Mesendoderm (in vitro differentiated cells): ENCODE measurements at regions not wholly inside any gene's neighbourhood (a gene's known extent, or its start where the extent isn't known, plus 50 kb on each side); places are given as distances from the start of the nearest gene placed in this dataset.

Source experiments
- DNase-seq: peaks from one replicate; pipeline ENCODE4 v3.0.0; 2013
- H2AK5ac ChIP-seq: 2 replicates; pipeline ENCODE4 v1.6.1; 2013; ENCODE audit warnings: low read length, inconsistent platforms
- H2BK120ac ChIP-seq: 2 replicates; pipeline ENCODE4 v1.6.1; 2013; ENCODE audit warnings: low read depth, mild to moderate bottlenecking, low read length, moderate library complexity, mixed read lengths
- H2BK15ac ChIP-seq: replicated peaks from 2 replicates; pipeline ENCODE4 v1.6.1; 2013; ENCODE audit warnings: low read depth, mild to moderate bottlenecking, moderate library complexity
- H2BK5ac ChIP-seq: 2 replicates; pipeline ENCODE4 v1.6.1; 2013; ENCODE audit warnings: low read length, inconsistent platforms
- H3K18ac ChIP-seq: 2 replicates; pipeline ENCODE4 v1.6.1; 2013; ENCODE audit warnings: mild to moderate bottlenecking, low read length, mixed read lengths
- H3K23ac ChIP-seq: one replicate; pipeline ENCODE4 v1.6.1; 2013; ENCODE audit warnings: low read length
- H3K27ac ChIP-seq: 2 replicates; pipeline ENCODE4 v1.5.1; 2013; ENCODE audit warnings: low read depth, mild to moderate bottlenecking, inconsistent platforms, low read length, moderate library complexity
- H3K27me3 ChIP-seq: 2 replicates; pipeline ENCODE4 v1.6.1; 2013; ENCODE audit warnings: low read length, control low read depth, mild to moderate bottlenecking, inconsistent platforms; ENCODE audit not compliant: insufficient read depth, poor library complexity
- H3K36me3 ChIP-seq: 2 replicates; pipeline ENCODE4 v1.6.1; 2013; ENCODE audit warnings: low read length, inconsistent platforms; ENCODE audit not compliant: control insufficient read depth, insufficient read depth
- H3K4ac ChIP-seq: one replicate; pipeline ENCODE4 v1.6.1; 2013; ENCODE audit warnings: low read depth, mild to moderate bottlenecking, low read length, moderate library complexity
- H3K4me1 ChIP-seq: 2 replicates; pipeline ENCODE4 v1.6.1; 2013; ENCODE audit warnings: low read depth, low read length, inconsistent platforms; ENCODE audit not compliant: control insufficient read depth
- H3K4me2 ChIP-seq: 2 replicates; pipeline ENCODE4 v1.6.1; 2013; ENCODE audit warnings: low read length
- H3K4me3 ChIP-seq: 2 replicates; pipeline ENCODE4 v1.5.1; 2013; ENCODE audit warnings: mild to moderate bottlenecking, low read length
- H3K56ac ChIP-seq: one replicate; pipeline ENCODE4 v1.6.1; 2013; ENCODE audit warnings: low read length
- H3K79me1 ChIP-seq: 2 replicates; pipeline ENCODE4 v1.6.1; 2013; ENCODE audit warnings: low read length, inconsistent platforms
- H3K79me2 ChIP-seq: 2 replicates; pipeline ENCODE4 v1.6.1; 2013; ENCODE audit warnings: mild to moderate bottlenecking, low read length; ENCODE audit not compliant: control insufficient read depth, insufficient read depth
- H3K9ac ChIP-seq: 2 replicates; pipeline ENCODE4 v1.6.1; 2013; ENCODE audit warnings: low read length, inconsistent platforms
- H4K5ac ChIP-seq: one replicate; pipeline ENCODE4 v1.6.1; 2013; ENCODE audit warnings: low read length
- H4K8ac ChIP-seq: one replicate; pipeline ENCODE4 v1.6.1; 2013; ENCODE audit warnings: low read depth, mild to moderate bottlenecking, control low read depth, low read length, moderate library complexity
- WGBS: extraction: QIAGEN DNeasy Blood & Tissue Kit; methylation state at CpG from one replicate; pipeline ENCODE4 v1.1.7; 2013; ENCODE audit warnings: low lambda C conversion rate, missing lambda C conversion rate; ENCODE audit not compliant: insufficient coverage; ENCODE audit errors: extremely low coverage; 5-methylcytosine and 5-hydroxymethylcytosine counted together

- H3K4me2 ChIP-seq: no peak overlapping the region
- no peaks in the 10 kb centered on the region for H3K79me1 ChIP-seq
- H3K79me2 ChIP-seq: no peaks in the 10 kb centered on the region
- H3K18ac ChIP-seq: no peak overlapping the region
- no peaks in the 10 kb centered on the region for H3K4me1 ChIP-seq
- H3K9ac ChIP-seq: no peak overlapping the region
- H3K4me3 ChIP-seq: no peak overlapping the region
- no peak overlapping the region for H3K27ac ChIP-seq
- H4K8ac ChIP-seq: no peak overlapping the region
- H2BK120ac ChIP-seq: no peak overlapping the region
- no peak overlapping the region for H3K56ac ChIP-seq
- H3K27me3 ChIP-seq: no peaks in the 10 kb centered on the region
- H2BK5ac ChIP-seq: no peak overlapping the region
- H4K5ac ChIP-seq: no peak overlapping the region
- DNase-seq: no peak
- H3K4ac ChIP-seq: no peak overlapping the region
- no peak overlapping the region for H2BK15ac ChIP-seq
- no peaks in the 10 kb centered on the region for H3K36me3 ChIP-seq
- no peak overlapping the region for H2AK5ac ChIP-seq
- H3K23ac ChIP-seq: no peak overlapping the region
- no CpG with 5 or more reads among the region's 7 CpGs for WGBS
Observed at GRCh38 chr5:172588380-172588779, 52.7 kb upstream of the NEURL1B start.

- H2BK120ac ChIP-seq: no peak overlapping the region
- no peak overlapping the region for H2AK5ac ChIP-seq
- no peaks in the 10 kb centered on the region for H3K79me2 ChIP-seq
- H3K23ac ChIP-seq: no peak overlapping the region
- no peaks in the 10 kb centered on the region for H3K36me3 ChIP-seq
- no peaks in the 10 kb centered on the region for H3K79me1 ChIP-seq
- no peak overlapping the region for H3K18ac ChIP-seq
- no peak overlapping the region for H4K5ac ChIP-seq
- no peak overlapping the region for H3K4me3 ChIP-seq
- no peak overlapping the region for H3K27ac ChIP-seq
- H3K4me1 ChIP-seq: no peaks in the 10 kb centered on the region
- H3K4me2 ChIP-seq: no peak overlapping the region
- WGBS: no CpG with 5 or more reads among the region's 8 CpGs
- H2BK5ac ChIP-seq: no peak overlapping the region
- no peak overlapping the region for H2BK15ac ChIP-seq
- H3K9ac ChIP-seq: no peak overlapping the region
- DNase-seq: no peak
- no peak overlapping the region for H4K8ac ChIP-seq
- H3K4ac ChIP-seq: no peak overlapping the region
- no peaks in the 10 kb centered on the region for H3K27me3 ChIP-seq
- H3K56ac ChIP-seq: no peak overlapping the region
Observed at GRCh38 chr5:172587061-172587405, 54.0 kb upstream of the NEURL1B start.

GRCh38 chr5:172586125-172587060 is 54.7 kb upstream of the NEURL1B start:
- Histone ChIP-seq H3K27me3 (no peaks in the 10 kb centered on the region), H2BK5ac (no peak overlapping the region), H3K18ac (no peak overlapping the region), H3K4me1 (no peaks in the 10 kb centered on the region), H2BK120ac (no peak overlapping the region), H3K4ac (no peak overlapping the region), H4K8ac (no peak overlapping the region), H4K5ac (no peak overlapping the region), H3K36me3 (no peaks in the 10 kb centered on the region), H3K23ac (no peak overlapping the region), H3K4me3 (no peak overlapping the region), H3K79me2 (no peaks in the 10 kb centered on the region), H3K9ac (no peak overlapping the region), H3K27ac (no peak overlapping the region), H3K56ac (no peak overlapping the region), H2BK15ac (no peak overlapping the region), H2AK5ac (no peak overlapping the region), H3K79me1 (no peaks in the 10 kb centered on the region), H3K4me2 (no peak overlapping the region)
- DNase-seq: no peak
- no CpG with 5 or more reads among the region's 22 CpGs for WGBS

- H2BK5ac ChIP-seq: no peak overlapping the region
- no peak overlapping the region for H2BK120ac ChIP-seq
- H3K27ac ChIP-seq: no peak overlapping the region
- no peak overlapping the region for H3K56ac ChIP-seq
- no peak overlapping the region for H4K5ac ChIP-seq
- no peaks in the 10 kb centered on the region for H3K79me2 ChIP-seq
- H4K8ac ChIP-seq: no peak overlapping the region
- no peak overlapping the region for H3K4me2 ChIP-seq
- H3K36me3 ChIP-seq: no peaks in the 10 kb centered on the region
- H3K4me3 ChIP-seq: no peak overlapping the region
- H3K23ac ChIP-seq: no peak overlapping the region
- H3K4ac ChIP-seq: no peak overlapping the region
- no peak overlapping the region for H2AK5ac ChIP-seq
- H3K27me3 ChIP-seq: no peaks in the 10 kb centered on the region
- no peak for DNase-seq
- H3K18ac ChIP-seq: no peak overlapping the region
- H2BK15ac ChIP-seq: no peak overlapping the region
- H3K79me1 ChIP-seq: no peaks in the 10 kb centered on the region
- no peaks in the 10 kb centered on the region for H3K4me1 ChIP-seq
- no CpG with 5 or more reads among the region's 5 CpGs for WGBS
- no peak overlapping the region for H3K9ac ChIP-seq
Observed at GRCh38 chr5:172585114-172585513, 55.9 kb upstream of the NEURL1B start.

- no peak overlapping the region for H4K5ac ChIP-seq
- H3K4me1 ChIP-seq: no peaks in the 10 kb centered on the region
- no peak overlapping the region for H2AK5ac ChIP-seq
- no peaks in the 10 kb centered on the region for H3K36me3 ChIP-seq
- H3K27ac ChIP-seq: no peak overlapping the region
- H2BK120ac ChIP-seq: no peak overlapping the region
- no peak overlapping the region for H2BK5ac ChIP-seq
- no peak for DNase-seq
- no peak overlapping the region for H3K4ac ChIP-seq
- no peak overlapping the region for H3K4me2 ChIP-seq
- WGBS: no CpG with 5 or more reads among the region's 8 CpGs
- H3K79me1 ChIP-seq: no peaks in the 10 kb centered on the region
- H3K56ac ChIP-seq: no peak overlapping the region
- H2BK15ac ChIP-seq: no peak overlapping the region
- H3K23ac ChIP-seq: no peak overlapping the region
- no peaks in the 10 kb centered on the region for H3K27me3 ChIP-seq
- H3K4me3 ChIP-seq: no peak overlapping the region
- no peak overlapping the region for H3K18ac ChIP-seq
- no peaks in the 10 kb centered on the region for H3K79me2 ChIP-seq
- no peak overlapping the region for H4K8ac ChIP-seq
- H3K9ac ChIP-seq: no peak overlapping the region
Observed at GRCh38 chr5:172584638-172585037, 56.4 kb upstream of the NEURL1B start.
